ENCODE measurements at regions not wholly inside any gene's neighbourhood (a gene's known extent, or its start where the extent isn't known, plus 50 kb on each side); places are given as distances from the start of the nearest gene placed in this dataset.
"Not testable (repeated sequence)": the region's sequence is repeated elsewhere in the genome, so short reads cannot be mapped to it uniquely, and the experiment has no call there.

DNA sequence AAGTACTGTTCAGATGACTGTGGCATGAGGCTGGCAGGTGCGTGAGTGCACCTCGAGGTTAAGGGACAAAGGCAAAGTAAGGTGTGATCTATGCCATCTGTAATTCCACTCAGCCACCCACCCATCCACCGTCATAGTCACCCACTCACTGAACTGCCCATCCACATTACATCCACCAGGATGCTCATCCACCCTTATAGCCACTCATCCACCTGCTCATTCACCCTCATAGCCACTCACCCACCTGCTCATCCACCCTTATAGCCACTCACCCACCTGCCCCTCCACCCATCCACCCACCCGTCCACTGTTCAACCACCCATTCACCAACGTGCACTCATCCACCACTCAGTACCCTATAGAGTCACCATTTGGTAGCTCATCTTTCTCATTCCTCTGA, 64.1 kb upstream of the UXT start:
- CTCF ChIA-PET: no interaction called here
- Histone ChIP-seq H3K4me3 (replicated peaks in 1 of 2; ENCODE audit: low read depth in 1 of 2, low read length in 2 of 2) (no peak overlapping the region), H2AFZ (ENCODE audit: low read depth, low read length, poor library complexity, severe bottlenecking) (no peak overlapping the region), H4K20me1 (ENCODE audit: insufficient read depth) (no peaks in the 10 kb centered on the region), H3K4me1 (ENCODE audit: control insufficient read depth in 1 of 2, insufficient read depth in 2 of 2, low read length in 2 of 2) (no peaks in the 10 kb centered on the region), H3K79me2 (ENCODE audit: insufficient read depth, low read length) (no peaks in the 10 kb centered on the region), H3K27ac (ENCODE audit: low read depth, low read length) (no peak overlapping the region), H3K9ac (ENCODE audit: low read length) (no peak overlapping the region), H3K36me3 (ENCODE audit: control insufficient read depth in 1 of 2, insufficient read depth in 2 of 2, low read length in 2 of 2) (no peaks in the 10 kb centered on the region), H3K4me2 (ENCODE audit: low read length) (no peak overlapping the region), H3K27me3 (ENCODE audit: insufficient read depth, low read length) (no peaks in the 10 kb centered on the region), H3K9me3 (ENCODE audit: control insufficient read depth in 1 of 2, insufficient read depth in 1 of 2, low read depth in 1 of 2, low read length in 2 of 2) (no peaks in the 10 kb centered on the region), H3K9me2 (ENCODE audit: insufficient read depth) (no peaks in the 10 kb centered on the region)
- RAD21 ChIA-PET (ENCODE audit: low non-redundant PET in 1 of 2, low total read pairs in 2 of 2, uncharacterized antibody in 2 of 2, unreplicated experiment in 2 of 2): no interaction called here
- ATAC-seq (no peak), DNase-seq (ENCODE audit: low read depth, low spot score) (no peak)
- no TSS peak for BruUV-seq (replicated peaks)
- POLR2A ChIA-PET: no interaction called here
- TF ChIP-seq EGR1 (IDR thresholded peaks at IDR 0.05; ENCODE audit: low read depth) (no peak), ZFX (IDR thresholded peaks at IDR 0.05) (no peak), ELF1 (IDR thresholded peaks at IDR 0.05; ENCODE audit: borderline replicate concordance, low read depth) (no peak)
- intact Hi-C loops (cut with micrococcal nuclease): no loop called here

- RAD21 ChIA-PET (ENCODE audit: low non-redundant PET in 1 of 2, low total read pairs in 2 of 2, uncharacterized antibody in 2 of 2, unreplicated experiment in 2 of 2): no interaction called here
- Histone ChIP-seq H3K4me3 (replicated peaks in 1 of 2; ENCODE audit: low read depth in 1 of 2, low read length in 2 of 2) (no peak overlapping the region), H3K4me1 (ENCODE audit: control insufficient read depth in 1 of 2, insufficient read depth in 2 of 2, low read length in 2 of 2) (no peaks in the 10 kb centered on the region), H3K4me2 (ENCODE audit: low read length) (no peak overlapping the region), H2AFZ (ENCODE audit: low read depth, low read length, poor library complexity, severe bottlenecking) (no peak overlapping the region), H3K36me3 (ENCODE audit: control insufficient read depth in 1 of 2, insufficient read depth in 2 of 2, low read length in 2 of 2) (no peaks in the 10 kb centered on the region), H3K9me3 (ENCODE audit: control insufficient read depth in 1 of 2, insufficient read depth in 1 of 2, low read depth in 1 of 2, low read length in 2 of 2) (no peaks in the 10 kb centered on the region), H3K9me2 (ENCODE audit: insufficient read depth) (no peaks in the 10 kb centered on the region), H3K27me3 (ENCODE audit: insufficient read depth, low read length) (no peaks in the 10 kb centered on the region), H3K27ac (ENCODE audit: low read depth, low read length) (no peak overlapping the region), H3K9ac (ENCODE audit: low read length) (no peak overlapping the region), H3K79me2 (ENCODE audit: insufficient read depth, low read length) (no peaks in the 10 kb centered on the region), H4K20me1 (ENCODE audit: insufficient read depth) (no peaks in the 10 kb centered on the region)
- POLR2A ChIA-PET: no interaction called here
- CTCF ChIA-PET: no interaction called here
- intact Hi-C loops (cut with micrococcal nuclease): no loop called here
- ATAC-seq (no peak), DNase-seq (ENCODE audit: low read depth, low spot score) (no peak)
- TF ChIP-seq POLR2AphosphoS5 (IDR thresholded peaks at IDR 0.05; ENCODE audit: low read depth, low read length): no peak
- no TSS peak for BruUV-seq (replicated peaks)
These were observed 63.3 kb upstream of the UXT start for GRCh38 chrX:47722260-47722659.

- POLR2A ChIA-PET; H3K27ac ChIP-seq (ENCODE audit: low read depth, low read length); CTCF ChIA-PET: not testable (repeated sequence)
These were observed 56.1 kb upstream of the UXT start for GRCh38 chrX:47715078-47715477.

GRCh38 chrX:47712675-47713074, 53.7 kb upstream of the UXT start:
- H3K79me2 ChIP-seq (ENCODE audit: insufficient read depth, low read length); H3K4me1 ChIP-seq (ENCODE audit: control insufficient read depth in 1 of 2, insufficient read depth in 2 of 2, low read length in 2 of 2); H4K20me1 ChIP-seq (ENCODE audit: insufficient read depth); intact Hi-C loops (cut with micrococcal nuclease); DNase-seq (ENCODE audit: low read depth, low spot score); H3K27me3 ChIP-seq (ENCODE audit: insufficient read depth, low read length); H3K27ac ChIP-seq (ENCODE audit: low read depth, low read length); H2AFZ ChIP-seq (ENCODE audit: low read depth, low read length, poor library complexity, severe bottlenecking); RAD21 ChIA-PET (ENCODE audit: low non-redundant PET in 1 of 2, low total read pairs in 2 of 2, uncharacterized antibody in 2 of 2, unreplicated experiment in 2 of 2); H3K4me3 ChIP-seq (replicated peaks in 1 of 2; ENCODE audit: low read depth in 1 of 2, low read length in 2 of 2); CTCF ChIA-PET; H3K36me3 ChIP-seq (ENCODE audit: control insufficient read depth in 1 of 2, insufficient read depth in 2 of 2, low read length in 2 of 2); ATAC-seq; H3K9me2 ChIP-seq (ENCODE audit: insufficient read depth); H3K4me2 ChIP-seq (ENCODE audit: low read length); H3K9ac ChIP-seq (ENCODE audit: low read length); H3K9me3 ChIP-seq (ENCODE audit: control insufficient read depth in 1 of 2, insufficient read depth in 1 of 2, low read depth in 1 of 2, low read length in 2 of 2); BruUV-seq (replicated peaks); POLR2A ChIA-PET: not testable (repeated sequence)

More at GRCh38 chrX:47715078-47715477, 56.1 kb upstream of the UXT start:
- H3K79me2 ChIP-seq (ENCODE audit: insufficient read depth, low read length); H4K20me1 ChIP-seq (ENCODE audit: insufficient read depth); ATAC-seq; H3K27me3 ChIP-seq (ENCODE audit: insufficient read depth, low read length); H3K36me3 ChIP-seq (ENCODE audit: control insufficient read depth in 1 of 2, insufficient read depth in 2 of 2, low read length in 2 of 2); H3K9ac ChIP-seq (ENCODE audit: low read length); H3K4me3 ChIP-seq (replicated peaks in 1 of 2; ENCODE audit: low read depth in 1 of 2, low read length in 2 of 2); H3K9me3 ChIP-seq (ENCODE audit: control insufficient read depth in 1 of 2, insufficient read depth in 1 of 2, low read depth in 1 of 2, low read length in 2 of 2); H2AFZ ChIP-seq (ENCODE audit: low read depth, low read length, poor library complexity, severe bottlenecking); H3K9me2 ChIP-seq (ENCODE audit: insufficient read depth); BruUV-seq (replicated peaks); H3K4me2 ChIP-seq (ENCODE audit: low read length); H3K4me1 ChIP-seq (ENCODE audit: control insufficient read depth in 1 of 2, insufficient read depth in 2 of 2, low read length in 2 of 2); DNase-seq (ENCODE audit: low read depth, low spot score); intact Hi-C loops (cut with micrococcal nuclease); RAD21 ChIA-PET (ENCODE audit: low non-redundant PET in 1 of 2, low total read pairs in 2 of 2, uncharacterized antibody in 2 of 2, unreplicated experiment in 2 of 2): not testable (repeated sequence)

Measured in HCT116 (cell line).